HepG2 (cell line): ENCODE measurements at regions not wholly inside any gene's neighbourhood (a gene's known extent, or its start where the extent isn't known, plus 50 kb on each side); places are given as distances from the start of the nearest gene placed in this dataset.

ENCODE experiments used
- ATAC-seq: fragments of 200-7000 bp; cut with Tn5 transposase; 3 replicates; pipeline ENCODE4 v1.9.1; 2020; ENCODE audit warnings: mild to moderate bottlenecking, moderate library complexity
- BruUV-seq: library from RNA; stranded (reverse); fragments of 400-500 nt; replicated peaks from 2 replicates; lab custom pipeline; 2021; lab: Mats Ljungman, UMichigan
- CTCF ChIA-PET: fragments of 300-600 bp; formaldehyde crosslinking; extraction: SDS; loops from one replicate; lab custom pipeline; 2021; ENCODE audit warnings: low total read pairs, inconsistent platforms, low intra/inter-chr PET ratio; lab: Yijun Ruan, JAX
- POLR2A ChIA-PET: fragments of 350-600 bp; sonication (Branson Sonifier 250); formaldehyde crosslinking; loops from one replicate; lab custom pipeline; 2020; ENCODE audit warnings: antibody characterized with exemption, inconsistent platforms; lab: Yijun Ruan, JAX
- DNase-seq: peaks from one replicate; pipeline ENCODE4 v3.0.0-alpha.2; 2015; ENCODE audit warnings: low spot score
- FAIRE-seq: peaks from 3 replicates; lab custom pipeline; 2011; peaks lifted over from hg19 to GRCh38; lab: Jason Lieb, UNC
- H2AFZ ChIP-seq: one replicate; pipeline ENCODE4 v1.6.1; 2011; ENCODE audit warnings: low read length, inconsistent platforms
- H3K27ac ChIP-seq: fragments of 300-600 bp; 3 replicates; pipeline ENCODE4 v1.8.0; 2011; ENCODE audit warnings: mixed run types, mild to moderate bottlenecking, mixed read lengths, low read length, inconsistent platforms; ENCODE audit not compliant: insufficient read depth; ENCODE audit errors: extremely low read length
- H3K27me3 ChIP-seq, 2 experiments: fragments of 200-600 bp in 1 of 2; 2 replicates in 1 of 2; 3 replicates in 1 of 2; pipeline versions ENCODE4 v1.6.0 to v1.8.0; 2011; ENCODE audit warnings: low read length in 2 of 2, mild to moderate bottlenecking in 2 of 2, moderate library complexity in 2 of 2, inconsistent platforms in 1 of 2; ENCODE audit not compliant: insufficient read depth in 2 of 2, control insufficient read depth in 1 of 2
- H3K36me3 ChIP-seq, 2 experiments: fragments of 200-600 bp in 1 of 2; replicated peaks in 1 of 2; 2 replicates in 1 of 2; 3 replicates in 1 of 2; pipeline versions ENCODE4 v1.5.1 to v1.8.0; 2011; ENCODE audit warnings: low read length in 2 of 2, inconsistent platforms in 1 of 2; ENCODE audit not compliant: insufficient read depth in 2 of 2, control insufficient read depth in 1 of 2
- H3K4me1 ChIP-seq: 2 replicates; pipeline ENCODE4 v1.5.1; 2012; ENCODE audit warnings: low read length, inconsistent platforms; ENCODE audit not compliant: insufficient read depth
- H3K4me2 ChIP-seq: 2 replicates; pipeline ENCODE4 v1.6.0; 2011; ENCODE audit warnings: low read depth, low read length, inconsistent platforms
- H3K4me3 ChIP-seq, 3 experiments: fragments of 200-600 bp in 1 of 3; sonication (generic), shearing (Covaris generic) in 1 of 3; replicated peaks in 1 of 3; 2 replicates each; pipeline ENCODE4 v1.5.1; 2011 to 2016; ENCODE audit warnings: low read length in 3 of 3, inconsistent platforms in 2 of 3, low read depth in 2 of 3, mild to moderate bottlenecking in 2 of 3, control low read depth in 1 of 3, mixed read lengths in 1 of 3; ENCODE audit not compliant: insufficient read depth in 1 of 3
- H3K79me2 ChIP-seq: one replicate; pipeline ENCODE4 v1.6.1; 2011; ENCODE audit warnings: low read length, inconsistent platforms; ENCODE audit not compliant: insufficient read depth
- H3K9ac ChIP-seq: 2 replicates; pipeline ENCODE4 v1.6.0; 2011; ENCODE audit warnings: mild to moderate bottlenecking, low read depth, low read length, inconsistent platforms; ENCODE audit not compliant: insufficient read depth
- H3K9me3 ChIP-seq: 2 replicates; pipeline ENCODE4 v1.5.1; 2012; ENCODE audit warnings: mild to moderate bottlenecking, low read length
- H4K20me1 ChIP-seq: 2 replicates; pipeline ENCODE4 v1.6.0; 2011; ENCODE audit warnings: inconsistent platforms, mild to moderate bottlenecking, low read length, moderate library complexity; ENCODE audit not compliant: insufficient read depth
- CENPBD1 ChIP-seq: sonication (generic); formaldehyde crosslinking; IDR thresholded peaks from 2 replicates; pipeline ENCODE4 v1.8.0; 2022; ENCODE audit warnings: missing genetic modification reagents, low read depth, mild to moderate bottlenecking, borderline replicate concordance
- EED ChIP-seq: sonication (generic); formaldehyde crosslinking; IDR thresholded peaks from 2 replicates; pipeline ENCODE4 v1.5.0; 2020; ENCODE audit warnings: mild to moderate bottlenecking, missing genetic modification reagents
- HOXA9 ChIP-seq: sonication (generic); formaldehyde crosslinking; IDR thresholded peaks from 2 replicates; pipeline ENCODE4 v1.8.1; 2022; ENCODE audit warnings: missing genetic modification reagents, mild to moderate bottlenecking, moderate library complexity, borderline replicate concordance
- NONO ChIP-seq, 2 experiments: fragments of 450-650 bp in 1 of 2; sonication (generic) in 1 of 2; formaldehyde crosslinking in 1 of 2; IDR thresholded peaks in 1 of 2; conservative IDR thresholded peaks in 1 of 2; 2 replicates each; pipeline versions ENCODE4 v1.6.1 to v1.8.0; 2017 to 2022; ENCODE audit warnings: mild to moderate bottlenecking in 1 of 2, missing genetic modification reagents in 1 of 2, moderate library complexity in 1 of 2
- NPAS2 ChIP-seq: sonication (generic); formaldehyde crosslinking; IDR thresholded peaks from 2 replicates; pipeline ENCODE4 v1.8.0; 2022; ENCODE audit warnings: mild to moderate bottlenecking, missing genetic modification reagents, borderline replicate concordance
- NR2F6 ChIP-seq, 2 experiments: IDR thresholded peaks; 2 replicates each; pipeline ENCODE4 v1.6.1; 2016; ENCODE audit warnings: antibody characterized with exemption in 1 of 2, mild to moderate bottlenecking in 1 of 2
- PITX1 ChIP-seq: sonication (generic); formaldehyde crosslinking; IDR thresholded peaks from 2 replicates; pipeline ENCODE4 v1.5.1; 2020; ENCODE audit warnings: mild to moderate bottlenecking, missing genetic modification reagents
- POGK ChIP-seq: sonication (generic); formaldehyde crosslinking; conservative IDR thresholded peaks from 2 replicates; pipeline ENCODE4 v1.8.0; 2022; ENCODE audit warnings: mild to moderate bottlenecking, moderate library complexity, missing genetic modification reagents
- POGZ ChIP-seq: sonication (generic); formaldehyde crosslinking; IDR thresholded peaks from 2 replicates; pipeline ENCODE4 v1.4.0; 2020; ENCODE audit warnings: mild to moderate bottlenecking, missing genetic modification reagents
- TFDP2 ChIP-seq: sonication (generic); formaldehyde crosslinking; IDR thresholded peaks from 2 replicates; pipeline ENCODE4 v1.4.0; 2020; ENCODE audit warnings: missing genetic modification reagents
- ZNF263 ChIP-seq: sonication (generic); formaldehyde crosslinking; IDR thresholded peaks from 2 replicates; pipeline ENCODE4 v1.4.0; 2020; ENCODE audit warnings: missing genetic modification reagents
- ZNF660 ChIP-seq: sonication (generic); formaldehyde crosslinking; IDR thresholded peaks from 2 replicates; pipeline ENCODE4 v1.5.1; 2020; ENCODE audit warnings: mild to moderate bottlenecking, low read depth, missing genetic modification reagents, borderline replicate concordance
- ZNF770 ChIP-seq: sonication (generic); formaldehyde crosslinking; IDR thresholded peaks from 2 replicates; pipeline ENCODE4 v1.5.0; 2020; ENCODE audit warnings: mild to moderate bottlenecking, missing genetic modification reagents
- ZNF777 ChIP-seq: sonication (generic); formaldehyde crosslinking; IDR thresholded peaks from 2 replicates; pipeline ENCODE4 v1.4.0; 2020; ENCODE audit warnings: missing genetic modification reagents
- WGBS: methylation state at CpG from one replicate; pipeline ENCODE4 v1.1.6; 2017; ENCODE audit warnings: low lambda C conversion rate; 5-methylcytosine and 5-hydroxymethylcytosine counted together
- in situ Hi-C: cut with HindIII; loops from 2 replicates; pipeline ENCODE4 v1.10.0; 2017; ENCODE audit warnings: low pct_unique_long_range_greater_than_20kb; ENCODE audit not compliant: extremely low pct_ligation_motif_present
- intact Hi-C: fragments of 100-400 bp; cut with micrococcal nuclease; formaldehyde crosslinking; loops from one replicate; pipeline ENCODE4 v1.10.0; 2022; ENCODE audit not compliant: unreplicated experiment

- TF ChIP-seq NPAS2 (CRISPR knock-in tag) (no peak), TFDP2 (CRISPR knock-in tag) (no peak), EED (CRISPR knock-in tag) (no peak), PITX1 (CRISPR knock-in tag) (no peak), ZNF263 (CRISPR knock-in tag) (no peak), ZNF770 (CRISPR knock-in tag) (no peak), CENPBD1 (no peak), ZNF660 (no peak)
Measured at GRCh38 chr2:75274936-75275335, 75.6 kb upstream of the TACR1 start (continued).

- no TSS peak for BruUV-seq
- 14% methylated on average over 4 of the region's 4 CpGs for WGBS
- Histone ChIP-seq H4K20me1 (no peaks in the 10 kb centered on the region), H3K27me3 (no peaks in the 10 kb centered on the region), H3K27ac (no peak overlapping the region), H3K4me3 (no peak overlapping the region), H3K9me3 (no peaks in the 10 kb centered on the region), H2AFZ (no peak overlapping the region), H3K9ac (no peak overlapping the region), H3K79me2 (no peaks in the 10 kb centered on the region), H3K4me1 (no peaks in the 10 kb centered on the region), H3K36me3 (no peaks in the 10 kb centered on the region), H3K4me2 (no peak overlapping the region)
- no peak for ATAC-seq
- intact Hi-C loops, result no loop called here
- FAIRE-seq, result no peak
- CTCF ChIA-PET, result no interaction called here
- DNase-seq, result no peak
- in situ Hi-C loops, result no loop called here
- POLR2A ChIA-PET, result no interaction called here
- TF ChIP-seq POGK (CRISPR knock-in tag), result no peak
- TF ChIP-seq HOXA9 (CRISPR knock-in tag), result no peak
- TF ChIP-seq NR2F6 (IDR thresholded peaks at IDR 0.05), result no peak
- no peak for TF ChIP-seq NR2F6 (CRISPR knock-in tag; IDR thresholded peaks at IDR 0.05)
- no peak for TF ChIP-seq ZNF777 (CRISPR knock-in tag)
- TF ChIP-seq POGZ, result no peak
- no peak for TF ChIP-seq NONO (IDR thresholded peaks at IDR 0.05)
- TF ChIP-seq NONO (CRISPR knock-in tag; conservative IDR thresholded peaks at IDR 0.05), result no peak
Measured at GRCh38 chr2:75268112-75268511, 68.8 kb upstream of the TACR1 start.
